HCT116 (cell line): ENCODE measurements at regions not wholly inside any gene's neighbourhood (a gene's known extent, or its start where the extent isn't known, plus 50 kb on each side); places are given as distances from the start of the nearest gene placed in this dataset.

ENCODE experiments used
- ATAC-seq: fragments of 200-7000 bp; cut with Tn5 transposase; 2 replicates; pipeline ENCODE4 v1.9.1; 2020; ENCODE audit warnings: mild to moderate bottlenecking, moderate library complexity
- BruUV-seq: library from RNA; stranded (reverse); fragments of 400-500 nt; replicated peaks from 2 replicates; lab custom pipeline; 2021; lab: Mats Ljungman, UMichigan
- CTCF ChIA-PET: fragments of 300-600 bp; sonication (Branson Sonifier 250); formaldehyde crosslinking; loops from one replicate; lab custom pipeline; 2021; ENCODE audit warnings: antibody characterized with exemption; lab: Charles Lee
- POLR2A ChIA-PET: fragments of 300-600, 350-600 bp; sonication (Branson Sonifier 250); formaldehyde crosslinking; loops from one replicate; lab custom pipeline; 2021; ENCODE audit warnings: antibody characterized with exemption; lab: Charles Lee
- RAD21 ChIA-PET, 2 experiments: fragments of 300-600 bp; sonication (Branson Sonifier 250); formaldehyde crosslinking; loops; one replicate each; lab custom pipeline; 2023; ENCODE audit warnings: low total read pairs in 2 of 2; ENCODE audit not compliant: uncharacterized antibody in 2 of 2, unreplicated experiment in 2 of 2, low non-redundant PET in 1 of 2; lab: Charles Lee
- DNase-seq: peaks from one replicate; pipeline ENCODE4 v3.0.0-alpha.2; 2010; ENCODE audit warnings: low read depth, low spot score
- H2AFZ ChIP-seq: fragments of 200-600 bp; shearing (Covaris generic), sonication (generic); 2 replicates; pipeline ENCODE4 v1.6.1; 2017; ENCODE audit warnings: low read depth, mixed run types, mixed read lengths, antibody characterized with exemption, low read length; ENCODE audit not compliant: poor library complexity, severe bottlenecking
- H3K27ac ChIP-seq: 2 replicates; pipeline ENCODE4 v1.5.1; 2012; ENCODE audit warnings: low read depth, low read length
- H3K27me3 ChIP-seq: fragments of 200-600 bp; sonication (generic); 2 replicates; pipeline ENCODE4 v1.6.1; 2016; ENCODE audit warnings: mixed run types, low read length, mixed read lengths; ENCODE audit not compliant: insufficient read depth
- H3K36me3 ChIP-seq, 2 experiments: fragments of 200-500 bp in 1 of 2; fragments of 200-600 bp in 1 of 2; sonication (Bioruptor generic) in 1 of 2; sonication (generic) in 1 of 2; 2 replicates each; pipeline versions ENCODE4 v1.5.1 to v1.6.1; 2014 to 2016; ENCODE audit warnings: low read length in 2 of 2, inconsistent platforms in 1 of 2, mixed read lengths in 1 of 2, mixed run types in 1 of 2; ENCODE audit not compliant: insufficient read depth in 2 of 2, control insufficient read depth in 1 of 2
- H3K4me1 ChIP-seq, 2 experiments: fragments of 200-600 bp in 1 of 2; sonication (generic) in 1 of 2; 2 replicates each; pipeline versions ENCODE4 v1.5.1 to v1.6.1; 2012 to 2017; ENCODE audit warnings: low read length in 2 of 2, inconsistent platforms in 1 of 2, mild to moderate bottlenecking in 1 of 2, mixed read lengths in 1 of 2, mixed run types in 1 of 2, moderate library complexity in 1 of 2; ENCODE audit not compliant: insufficient read depth in 2 of 2, control insufficient read depth in 1 of 2
- H3K4me2 ChIP-seq: fragments of 200-600 bp; sonication (generic); 2 replicates; pipeline ENCODE4 v1.6.1; 2017; ENCODE audit warnings: mixed run types, low read length, mixed read lengths
- H3K4me3 ChIP-seq, 2 experiments: fragments of 200-600 bp in 1 of 2; sonication (generic) in 1 of 2; replicated peaks in 1 of 2; 2 replicates each; pipeline ENCODE4 v1.5.1; 2011 to 2016; ENCODE audit warnings: low read length in 2 of 2, control low read depth in 1 of 2, low read depth in 1 of 2, mild to moderate bottlenecking in 1 of 2, mixed read lengths in 1 of 2, mixed run types in 1 of 2
- H3K79me2 ChIP-seq: fragments of 200-600 bp; sonication (generic); 2 replicates; pipeline ENCODE4 v1.6.1; 2017; ENCODE audit warnings: mild to moderate bottlenecking, mixed run types, low read length, moderate library complexity, mixed read lengths; ENCODE audit not compliant: insufficient read depth
- H3K9ac ChIP-seq: fragments of 200-600 bp; sonication (generic); 2 replicates; pipeline ENCODE4 v1.6.1; 2016; ENCODE audit warnings: low read length, mixed read lengths
- H3K9me2 ChIP-seq: fragments of 200-600 bp; sonication (generic), shearing (Covaris generic); 2 replicates; pipeline ENCODE4 v1.6.1; 2017; ENCODE audit warnings: mixed run types, mild to moderate bottlenecking, moderate library complexity; ENCODE audit not compliant: insufficient read depth
- H3K9me3 ChIP-seq, 2 experiments: fragments of 200-500 bp in 1 of 2; fragments of 200-600 bp in 1 of 2; sonication (Bioruptor generic) in 1 of 2; sonication (generic) in 1 of 2; 2 replicates each; pipeline ENCODE4 v1.6.1; 2014 to 2017; ENCODE audit warnings: low read length in 2 of 2, mixed read lengths in 2 of 2, inconsistent platforms in 1 of 2, low read depth in 1 of 2, mild to moderate bottlenecking in 1 of 2, mixed run types in 1 of 2, moderate library complexity in 1 of 2; ENCODE audit not compliant: control insufficient read depth in 1 of 2, insufficient read depth in 1 of 2
- H4K20me1 ChIP-seq: fragments of 200-600 bp; sonication (generic), shearing (Covaris generic); 2 replicates; pipeline ENCODE4 v1.6.1; 2017; ENCODE audit warnings: mixed run types, mild to moderate bottlenecking, moderate library complexity; ENCODE audit not compliant: insufficient read depth
- ATF3 ChIP-seq: IDR thresholded peaks from 2 replicates; pipeline ENCODE4 v1.6.1; 2012
- CBX3 ChIP-seq: IDR thresholded peaks from 2 replicates; pipeline ENCODE4 v1.6.1; 2012; ENCODE audit warnings: low read depth
- CEBPB ChIP-seq: IDR thresholded peaks from 2 replicates; pipeline ENCODE4 v1.6.1; 2012; ENCODE audit warnings: low read depth
- CTCF ChIP-seq, 3 experiments: fragments of 200-600 bp in 1 of 3; sonication (generic) in 1 of 3; IDR thresholded peaks in 2 of 3; conservative IDR thresholded peaks in 1 of 3; 2 replicates each; pipeline ENCODE4 v1.5.1; 2012 to 2017; ENCODE audit warnings: low read depth in 2 of 3, low read length in 2 of 3, antibody characterized with exemption in 1 of 3, borderline replicate concordance in 1 of 3, control low read depth in 1 of 3, mild to moderate bottlenecking in 1 of 3, mixed read lengths in 1 of 3, mixed run types in 1 of 3, moderate library complexity in 1 of 3; ENCODE audit not compliant: insufficient read depth in 1 of 3
- ELF1 ChIP-seq: IDR thresholded peaks from 2 replicates; pipeline ENCODE4 v1.6.1; 2012; ENCODE audit warnings: low read depth, borderline replicate concordance
- FOSL1 ChIP-seq: IDR thresholded peaks from 2 replicates; pipeline ENCODE4 v1.6.1; 2012; ENCODE audit warnings: low read depth
- JUND ChIP-seq: IDR thresholded peaks from 2 replicates; pipeline ENCODE4 v1.6.1; 2012
- POLR2A ChIP-seq: IDR thresholded peaks from 2 replicates; pipeline ENCODE4 v1.7.0; 2011; ENCODE audit warnings: borderline replicate concordance; ENCODE audit not compliant: insufficient read depth, insufficient read length; ENCODE audit errors: extremely low read depth
- RAD21 ChIP-seq: IDR thresholded peaks from 2 replicates; pipeline ENCODE4 v1.6.1; 2012; ENCODE audit warnings: low read depth, mild to moderate bottlenecking
- REST ChIP-seq: IDR thresholded peaks from 2 replicates; pipeline ENCODE4 v1.6.1; 2012; ENCODE audit warnings: low read depth
- TCF7L2 ChIP-seq: IDR thresholded peaks from 2 replicates; pipeline ENCODE4 v1.7.0; 2011; ENCODE audit warnings: borderline replicate concordance, inconsistent platforms; ENCODE audit not compliant: insufficient read depth, insufficient read length; ENCODE audit errors: extremely low read depth
- YY1 ChIP-seq: IDR thresholded peaks from 2 replicates; pipeline ENCODE4 v1.6.1; 2011; ENCODE audit warnings: low read length, low read depth, moderate library complexity, mild to moderate bottlenecking; ENCODE audit not compliant: insufficient replicate concordance; ENCODE audit errors: extremely low read depth
- ZBTB33 ChIP-seq: IDR thresholded peaks from 2 replicates; pipeline ENCODE4 v1.6.1; 2011; ENCODE audit warnings: mild to moderate bottlenecking, low read length, moderate library complexity; ENCODE audit not compliant: insufficient replicate concordance; ENCODE audit errors: extremely low read depth
- ZFX ChIP-seq: fragments of 450-650 bp; IDR thresholded peaks from 2 replicates; pipeline ENCODE4 v1.6.1; 2017
- ZNF274 ChIP-seq: fragments of 200-500 bp; sonication (Bioruptor generic); IDR thresholded peaks from 2 replicates; pipeline ENCODE4 v1.6.1; 2014; ENCODE audit warnings: mild to moderate bottlenecking, low read depth, low read length, inconsistent platforms
- intact Hi-C: fragments of 100-400 bp; cut with micrococcal nuclease; formaldehyde crosslinking; loops from 2 replicates; pipeline ENCODE4 v1.10.0; 2022

GRCh38 chr11:127194521-127194920 lies 194.0 kb upstream of the KIRREL3 start:
- RAD21 ChIA-PET, result no interaction called here
- H3K9me3 ChIP-seq, result peaks cover 6 to 21% of the 10 kb centered on the region in 2 experiments; a peak in 2 of 4 replicates
- no peaks in the 10 kb centered on the region for H3K36me3 ChIP-seq
- no TSS peak for BruUV-seq
- ATAC-seq, result no peak
- H3K79me2 ChIP-seq, result no peaks in the 10 kb centered on the region
- CTCF ChIA-PET, result no interaction called here
- H3K4me2 ChIP-seq, result no peak overlapping the region
- H3K27ac ChIP-seq, result no peak overlapping the region
- no peak overlapping the region for H3K9ac ChIP-seq
- no peaks in the 10 kb centered on the region for H3K9me2 ChIP-seq
- DNase-seq, result no peak
- H3K4me1 ChIP-seq, result no peaks in the 10 kb centered on the region
- H2AFZ ChIP-seq, result no peak overlapping the region
- H4K20me1 ChIP-seq, result no peaks in the 10 kb centered on the region
- intact Hi-C loops, result no loop called here
- no peak for TF ChIP-seq ZNF274
- TF ChIP-seq ELF1, result no peak
- no peak for TF ChIP-seq CEBPB
- no peak for TF ChIP-seq ZFX
- TF ChIP-seq REST, result no peak
- TF ChIP-seq FOSL1, result no peak
- no peak for TF ChIP-seq ATF3
- no peak for TF ChIP-seq CTCF (IDR thresholded peaks at IDR 0.05 in 2 of 3, conservative IDR thresholded peaks at IDR 0.05 in 1 of 3; ENCODE audit: borderline replicate concordance in 1 of 3, insufficient read depth in 1 of 3, low read depth in 2 of 3, low read length in 2 of 3)
- TF ChIP-seq CBX3, result no peak
- TF ChIP-seq YY1, result no peak
- TF ChIP-seq RAD21, result no peak
- no peak for TF ChIP-seq JUND
- TF ChIP-seq POLR2A, result no peak
- TF ChIP-seq ZBTB33, result no peak
- TF ChIP-seq TCF7L2, result no peak
- TF ChIP-seq, all 23 proteins: peak for 0
- H3K27me3 ChIP-seq, result no peaks in the 10 kb centered on the region
- H3K4me3 ChIP-seq, result no peak overlapping the region
- POLR2A ChIA-PET, result no interaction called here
